Ammon's horn (tissue), 1 donor: ENCODE measurements at regions not wholly inside any gene's neighbourhood (a gene's known extent, or its start where the extent isn't known, plus 50 kb on each side); places are given as distances from the start of the nearest gene placed in this dataset.
A peak's percentile ranks its signal among the peaks of the same experiment; 100 is the strongest.

ENCODE experiments used
- DNase-seq: peaks from one replicate; pipeline ENCODE4 v3.0.0-alpha.2; 2016; ENCODE audit warnings: low spot score

DNA sequence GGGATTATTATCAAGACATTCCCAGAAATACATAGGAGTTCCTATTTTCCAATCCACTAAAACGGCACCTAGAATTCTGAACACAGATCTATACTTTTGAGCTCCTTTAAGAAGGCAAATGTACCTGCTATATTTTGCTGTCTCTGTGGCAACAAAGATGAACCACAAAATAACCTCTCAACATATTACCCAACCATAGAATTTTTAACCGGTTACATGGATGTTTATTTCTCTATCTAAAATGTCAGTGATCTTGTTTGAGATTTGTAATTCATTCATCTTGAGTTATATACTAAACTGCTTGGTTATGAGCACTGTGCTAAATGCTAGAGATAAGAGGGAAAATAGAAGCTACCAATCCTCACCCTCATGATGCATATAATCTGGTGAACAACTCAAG, 117.5 kb upstream of the HMGCLL1 start:
- DNase-seq, result no peak

DNA sequence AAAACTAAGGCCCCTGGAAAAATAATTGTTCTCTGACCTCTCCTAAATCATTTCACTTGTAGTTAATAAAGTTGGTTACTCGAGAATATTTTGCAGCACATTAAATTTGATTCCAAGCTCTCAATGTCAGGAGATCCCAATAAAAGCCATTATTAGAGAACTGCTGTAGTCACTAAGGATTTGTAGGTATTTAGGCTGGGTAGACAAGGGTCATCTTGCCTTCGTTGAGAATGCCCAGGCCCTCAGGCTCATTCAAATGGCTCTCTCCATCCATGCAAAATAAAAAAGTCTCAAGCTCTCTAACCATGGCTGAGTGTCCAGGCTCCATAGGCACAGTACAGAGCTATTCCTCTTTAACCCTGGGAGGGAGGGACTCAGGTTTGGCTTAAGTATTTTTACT, 117.0 kb upstream of the HMGCLL1 start:
- no peak for DNase-seq

DNA sequence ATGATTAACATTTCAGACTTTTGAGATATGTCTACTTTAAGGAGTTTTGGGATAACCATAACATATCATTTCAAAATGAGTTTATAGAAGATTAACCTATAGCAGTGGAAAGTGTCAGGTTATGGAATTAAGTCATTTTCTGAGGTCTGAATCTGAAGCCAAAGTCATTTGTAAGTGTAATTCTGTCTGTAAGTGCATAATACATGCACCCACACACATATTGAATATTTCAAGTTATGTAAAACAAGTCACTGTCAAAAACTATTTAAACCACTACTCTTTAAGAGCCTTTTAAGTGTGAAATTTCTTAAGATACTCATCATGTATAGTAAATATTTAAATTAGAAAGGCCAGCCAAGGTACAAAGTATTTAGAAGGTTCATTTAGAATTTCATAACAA, 115.8 kb upstream of the HMGCLL1 start:
- DNase-seq, result no peak

DNA sequence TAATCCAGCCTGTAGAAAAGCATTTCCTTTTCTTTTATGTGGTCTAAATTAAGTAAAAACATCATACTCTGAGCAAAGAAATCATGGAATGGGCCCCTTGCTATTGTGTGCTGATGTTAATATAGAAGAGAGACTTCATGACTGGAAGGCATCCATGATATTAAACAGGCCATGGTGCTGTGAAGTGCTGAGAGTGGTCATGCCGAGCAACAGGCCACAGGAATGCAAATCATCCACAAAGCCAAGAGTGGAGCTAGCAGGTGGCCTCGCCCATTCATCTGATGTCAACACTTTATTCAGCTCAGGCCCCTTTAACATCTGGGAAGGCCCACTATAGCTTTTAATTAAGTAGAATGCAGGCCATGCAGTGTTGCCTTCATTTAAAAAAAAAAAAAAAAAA, 115.2 kb upstream of the HMGCLL1 start:
- no peak for DNase-seq

DNA sequence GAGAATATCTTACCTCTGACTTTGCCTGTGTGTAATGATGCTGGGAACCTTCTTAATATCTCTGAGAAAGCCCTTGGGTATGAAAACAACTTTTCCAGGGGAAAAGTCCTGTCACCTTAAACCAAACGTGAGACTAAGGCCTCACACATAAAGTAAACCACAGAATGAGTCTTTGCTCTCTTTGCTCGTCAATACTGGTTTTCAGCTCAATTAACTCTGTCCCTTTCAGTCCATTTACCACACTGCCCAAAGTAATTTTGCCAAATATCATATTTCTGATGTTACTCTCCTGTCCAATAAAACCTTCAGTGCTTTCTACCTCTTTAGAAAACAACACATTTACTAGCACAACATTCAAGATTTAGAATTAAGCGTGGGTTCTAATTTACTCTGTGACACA, 100.5 kb upstream of the HMGCLL1 start:
- DNase-seq, result no peak

DNA sequence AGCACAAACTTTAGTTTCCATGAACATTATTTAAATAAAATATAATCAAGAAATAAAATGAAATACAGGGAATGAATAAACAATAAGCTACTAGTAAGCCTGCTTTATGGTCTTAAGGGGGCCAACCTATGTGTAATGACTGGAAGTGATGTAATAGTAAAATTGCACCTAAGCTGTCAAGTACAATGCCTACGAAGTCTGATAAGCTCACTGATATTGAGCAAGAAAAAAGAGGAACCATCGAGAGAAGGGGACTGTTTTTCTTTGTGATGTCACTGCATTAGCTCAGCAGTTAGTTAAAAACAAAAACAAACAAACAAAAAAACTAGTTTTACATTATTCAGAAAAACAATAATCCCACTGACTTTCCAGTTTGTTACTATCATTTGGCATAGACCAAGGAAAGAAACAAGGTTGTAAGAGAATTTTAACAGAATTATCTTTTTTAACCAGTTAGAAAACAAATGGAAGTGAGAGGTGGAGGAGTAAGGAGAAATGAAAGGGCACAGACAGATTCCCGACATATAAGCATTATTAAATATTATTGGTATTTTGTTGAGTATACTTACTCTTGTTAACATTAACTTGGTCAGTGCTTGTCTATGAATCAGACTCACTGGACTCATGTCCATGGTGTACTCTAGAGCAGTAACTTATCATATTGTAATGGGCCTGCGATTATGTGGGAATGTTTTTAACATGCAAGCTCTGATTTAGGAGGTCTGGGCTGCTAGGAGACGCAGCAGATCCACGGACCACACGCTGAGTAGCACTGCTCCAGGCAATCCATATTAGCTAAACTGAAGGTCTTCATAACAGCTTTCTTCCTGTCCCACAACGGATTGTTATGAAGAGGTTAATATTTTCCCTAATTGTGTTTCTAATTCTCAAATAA, 99.6 kb upstream of the HMGCLL1 start:
- DNase-seq, result peak; percentile 13

DNA sequence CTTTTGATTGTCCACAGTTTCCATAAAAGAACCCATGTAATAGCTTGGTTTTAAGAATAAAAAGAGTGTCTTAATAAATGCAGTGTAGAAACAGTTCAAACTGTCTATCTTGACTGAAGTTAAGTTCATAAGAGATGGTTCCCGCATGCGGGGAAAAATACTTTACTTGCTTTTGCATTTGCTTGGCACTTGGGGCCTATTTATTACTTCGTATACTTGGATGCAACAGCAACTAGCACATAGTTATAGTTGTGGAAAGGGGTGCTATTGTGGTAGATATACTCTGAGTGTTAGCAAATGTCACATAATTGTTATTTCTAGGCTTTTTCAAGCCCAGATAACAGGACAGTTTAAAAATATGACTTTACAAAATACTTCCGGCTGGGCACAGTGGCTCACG, 97.7 kb upstream of the HMGCLL1 start:
- no peak for DNase-seq

DNA sequence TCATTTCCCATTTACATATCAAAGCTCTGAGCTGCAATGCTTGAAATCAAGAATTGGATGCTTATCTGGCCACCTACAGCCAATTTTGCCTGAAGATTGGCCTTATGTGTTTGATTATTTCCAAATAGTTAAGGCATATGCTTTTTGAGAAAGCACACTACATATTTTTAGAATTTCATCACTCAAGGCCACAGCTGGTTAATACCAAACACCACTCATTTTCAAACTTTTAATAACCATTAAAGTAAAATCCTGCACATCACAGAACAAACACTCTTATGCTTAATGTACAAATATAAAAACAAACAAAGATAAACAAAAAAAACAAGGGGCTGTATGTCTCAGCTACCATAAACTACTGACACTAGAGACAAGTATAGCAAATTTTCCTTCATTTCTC, 96.9 kb upstream of the HMGCLL1 start:
- no peak for DNase-seq

DNA sequence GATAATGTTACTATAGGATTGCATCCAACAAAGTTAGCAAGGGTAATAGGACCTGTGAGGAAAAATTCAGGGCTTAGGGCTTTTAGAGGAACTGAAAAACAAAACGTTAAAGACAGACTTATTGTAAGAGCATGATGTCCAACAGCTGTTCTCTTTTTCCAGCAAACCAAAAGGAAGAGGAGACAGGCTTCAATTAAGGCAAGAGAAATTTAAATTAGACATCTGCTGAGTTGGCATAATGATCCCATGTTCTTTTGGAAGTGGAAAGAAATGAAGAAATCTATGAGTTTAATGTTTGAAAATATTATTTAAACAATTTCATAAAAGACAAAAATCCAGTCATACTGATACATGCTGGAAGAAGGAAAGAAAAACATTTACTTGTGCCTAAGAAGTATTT, 95.7 kb upstream of the HMGCLL1 start:
- no peak for DNase-seq

DNA sequence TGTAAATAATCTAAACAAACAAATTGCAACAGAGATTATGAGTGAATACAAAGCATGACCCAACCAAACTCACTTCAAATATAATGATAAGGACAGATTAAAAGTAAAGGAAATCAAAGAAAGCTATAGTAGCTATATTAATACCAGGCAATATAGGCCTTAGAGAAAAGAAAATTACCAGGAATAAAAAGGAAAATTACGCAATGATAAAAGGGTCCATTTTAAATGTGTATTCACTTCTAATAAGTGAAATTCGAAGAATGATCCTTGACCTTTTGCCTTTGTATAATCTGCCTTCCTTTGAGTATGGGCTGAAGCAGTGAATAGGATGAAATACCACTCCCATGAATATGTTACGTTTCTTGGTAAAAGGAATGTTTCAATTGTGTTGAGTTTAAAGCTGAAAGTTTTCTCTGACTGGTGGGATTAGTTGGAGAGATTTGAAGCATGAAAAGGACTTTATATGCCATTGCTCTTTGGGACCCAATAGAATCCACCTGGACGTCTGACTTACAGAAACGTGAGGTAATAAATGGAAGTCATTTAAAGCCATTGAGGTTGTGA, 91.9 kb upstream of the HMGCLL1 start:
- no peak for DNase-seq

DNA sequence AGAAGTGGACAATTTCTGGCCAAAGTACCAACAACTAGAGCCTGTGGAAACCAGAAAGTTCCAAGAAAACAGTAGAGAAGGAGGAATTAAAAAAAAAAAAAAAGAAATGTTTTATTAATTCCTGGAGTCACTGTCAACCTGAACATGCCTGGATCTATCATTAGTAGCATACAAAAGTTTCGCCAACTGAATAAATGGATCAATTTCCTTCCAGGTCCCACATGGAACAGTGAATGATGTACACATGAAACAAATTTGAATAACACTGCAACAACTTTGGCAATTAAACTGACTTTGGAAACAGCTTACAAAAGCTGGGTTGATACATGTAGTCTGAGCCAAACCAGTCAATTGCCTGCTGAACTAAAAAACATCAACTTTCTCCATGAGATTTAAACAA, 90.0 kb upstream of the HMGCLL1 start:
- DNase-seq, result no peak

DNA sequence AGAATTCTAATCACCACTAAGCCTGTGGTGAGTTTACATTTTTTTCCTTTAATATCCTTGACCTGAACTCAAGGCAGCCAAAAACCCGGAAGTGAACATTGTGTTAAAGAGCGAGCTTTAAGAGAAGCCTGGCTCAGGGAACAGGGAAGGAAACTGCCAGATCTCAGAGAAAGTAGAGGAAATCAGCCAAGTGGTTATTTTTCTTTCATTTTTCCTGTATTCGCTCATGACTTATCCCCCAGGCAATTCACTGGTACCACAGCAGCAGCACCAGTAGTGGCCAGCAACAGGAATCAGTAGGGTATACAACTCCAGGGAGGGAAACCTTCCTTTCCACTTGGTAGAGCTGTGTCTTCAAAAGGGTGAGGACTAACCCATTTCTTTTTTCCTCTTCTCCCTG, 89.6 kb upstream of the HMGCLL1 start:
- no peak for DNase-seq

DNA sequence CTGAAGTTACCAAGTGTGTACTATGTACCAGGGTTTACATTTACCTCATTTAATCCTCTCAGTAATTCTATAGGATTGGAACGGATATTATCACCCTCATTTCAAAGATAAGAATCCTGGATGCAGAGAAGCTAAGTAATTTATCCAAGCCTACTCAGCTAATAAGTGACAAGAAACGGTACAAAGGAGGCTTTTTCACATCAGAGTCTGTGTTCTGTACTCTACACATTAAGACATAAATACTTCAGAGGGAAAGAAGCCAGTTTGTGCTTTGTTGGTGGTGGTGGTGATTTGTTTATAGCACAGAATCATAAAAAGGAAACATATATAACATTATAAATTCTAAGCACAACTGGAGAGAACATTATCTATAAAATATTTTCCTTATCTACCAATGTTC, 88.3 kb upstream of the HMGCLL1 start:
- no peak for DNase-seq

DNA sequence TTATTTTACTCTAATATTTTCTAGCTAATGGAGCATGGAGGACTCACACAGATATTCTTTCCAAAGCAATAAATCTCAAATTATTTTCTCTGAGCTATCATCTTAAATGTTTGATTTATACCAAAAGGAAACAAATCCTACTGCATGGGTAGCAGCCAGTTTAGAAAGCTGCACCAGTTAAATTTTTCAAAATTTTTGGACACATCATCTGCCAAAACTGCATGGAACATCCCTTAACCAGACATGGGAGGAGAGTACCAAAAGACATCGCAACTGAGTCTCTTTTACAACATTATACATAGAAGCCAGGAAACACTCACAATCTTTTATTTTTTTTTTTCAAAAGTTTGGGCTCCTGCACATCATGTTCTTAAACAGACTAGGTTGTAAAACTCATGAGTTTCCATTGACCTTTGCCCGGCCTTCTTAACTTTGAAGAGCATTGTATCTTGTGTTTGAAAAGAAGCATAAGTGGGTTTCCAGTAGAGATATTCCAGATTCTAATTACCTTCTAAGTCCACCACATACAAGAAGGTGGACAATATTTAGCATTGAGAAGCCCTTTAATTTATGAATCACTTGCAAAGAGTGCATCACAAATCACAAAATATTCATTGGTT, 87.7 kb upstream of the HMGCLL1 start:
- no peak for DNase-seq

DNA sequence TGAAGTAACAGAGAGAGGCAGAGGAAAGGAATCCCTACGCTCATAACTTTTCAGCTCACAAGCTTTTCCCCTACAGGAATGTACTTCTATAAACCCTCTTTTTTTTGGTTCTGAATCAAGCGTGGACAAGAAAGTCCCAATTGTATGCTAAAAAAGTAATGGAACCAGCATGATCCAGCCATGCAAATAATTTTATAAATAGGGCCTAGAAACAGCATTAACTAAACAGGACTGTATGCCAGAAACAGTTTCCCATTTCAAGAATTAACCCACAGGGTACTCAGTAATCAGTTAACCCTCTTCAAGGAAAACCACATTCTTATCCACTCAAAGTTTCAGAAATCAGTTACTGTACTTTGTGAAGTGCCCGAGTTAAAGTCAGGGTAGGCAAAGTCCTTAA, 87.0 kb upstream of the HMGCLL1 start:
- DNase-seq, result no peak

DNA sequence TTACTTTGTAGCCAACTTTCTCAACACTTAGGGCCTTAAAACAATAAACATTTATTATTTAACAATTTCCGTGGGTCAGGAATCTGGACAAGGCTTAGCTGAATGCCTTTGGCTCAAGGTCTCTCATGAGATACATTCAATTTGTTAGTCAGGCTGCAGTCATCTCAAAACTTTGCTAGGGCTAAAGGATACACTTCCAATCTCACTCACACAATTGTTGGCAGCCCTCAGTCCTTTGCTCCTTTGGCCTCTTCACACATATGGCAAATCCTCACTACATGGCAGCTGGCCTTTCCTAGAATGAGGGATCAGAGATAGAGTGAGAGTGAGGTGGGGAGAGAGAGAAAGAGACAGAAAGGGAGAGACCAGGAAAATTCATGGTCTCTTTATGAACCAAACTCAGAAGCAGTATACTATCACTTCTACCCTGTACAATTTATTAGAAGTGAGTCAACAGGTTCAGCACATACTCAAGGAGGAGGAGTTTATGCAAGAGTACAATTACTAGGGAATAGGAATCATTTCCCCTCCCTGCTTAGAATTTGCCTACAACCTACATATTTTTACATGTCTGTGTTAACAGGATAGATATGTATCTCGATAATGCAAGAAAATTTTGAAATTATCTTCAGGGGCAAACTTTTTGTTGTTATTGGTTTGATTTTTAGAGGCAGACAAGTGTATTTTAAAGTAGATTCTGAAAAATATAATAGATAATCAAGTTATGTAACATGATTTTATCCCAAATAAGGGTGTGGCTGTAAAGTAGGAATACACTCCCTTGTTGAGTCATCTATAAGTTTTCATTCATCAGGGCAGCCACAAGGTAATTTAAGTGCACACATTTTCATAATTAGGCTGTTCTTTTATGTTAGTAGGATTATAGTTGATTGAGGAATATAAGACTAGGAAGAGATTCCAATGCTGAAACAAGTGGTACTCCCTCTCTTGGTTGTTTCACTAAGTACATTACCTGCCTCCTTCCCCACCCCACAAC, 85.9 kb upstream of the HMGCLL1 start:
- no peak for DNase-seq

DNA sequence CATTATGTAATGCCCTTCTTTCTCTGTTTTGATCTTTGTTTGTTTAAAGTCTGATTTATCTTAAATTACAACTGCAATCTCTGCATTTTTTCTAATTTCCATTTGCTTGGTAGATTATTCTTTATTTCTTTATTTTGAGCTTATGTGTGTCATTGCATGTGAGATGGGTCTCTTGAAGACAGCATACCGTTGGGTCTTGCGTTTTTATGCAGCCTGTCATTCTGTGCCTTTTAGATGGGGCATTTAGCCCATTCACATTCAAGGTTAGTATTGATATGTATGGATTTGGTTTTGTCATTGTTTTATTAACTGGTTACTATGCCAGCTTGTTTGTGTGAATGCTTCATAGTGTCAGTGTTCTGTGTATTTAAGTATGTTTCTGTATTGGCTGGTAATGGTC, 84.9 kb upstream of the HMGCLL1 start:
- DNase-seq, result no peak

DNA sequence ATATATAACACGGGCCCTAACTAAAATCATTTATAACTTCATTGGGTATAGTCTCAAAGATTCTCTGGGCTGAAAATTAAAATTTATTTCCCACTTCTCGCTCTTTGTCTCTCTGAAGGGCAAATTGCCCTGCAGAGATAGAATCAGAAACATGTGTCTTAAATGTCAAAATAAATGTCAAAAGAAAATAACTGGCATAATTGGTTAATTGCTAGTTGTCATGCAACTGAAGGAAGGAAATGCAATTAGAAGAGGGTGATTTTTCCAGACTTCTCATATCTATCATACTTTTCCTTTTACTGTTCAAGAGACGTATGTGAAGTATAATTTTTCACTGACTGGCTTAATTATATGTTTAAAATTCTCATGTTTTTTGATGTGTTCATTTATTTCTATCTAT, 80.3 kb upstream of the HMGCLL1 start:
- no peak for DNase-seq

DNA sequence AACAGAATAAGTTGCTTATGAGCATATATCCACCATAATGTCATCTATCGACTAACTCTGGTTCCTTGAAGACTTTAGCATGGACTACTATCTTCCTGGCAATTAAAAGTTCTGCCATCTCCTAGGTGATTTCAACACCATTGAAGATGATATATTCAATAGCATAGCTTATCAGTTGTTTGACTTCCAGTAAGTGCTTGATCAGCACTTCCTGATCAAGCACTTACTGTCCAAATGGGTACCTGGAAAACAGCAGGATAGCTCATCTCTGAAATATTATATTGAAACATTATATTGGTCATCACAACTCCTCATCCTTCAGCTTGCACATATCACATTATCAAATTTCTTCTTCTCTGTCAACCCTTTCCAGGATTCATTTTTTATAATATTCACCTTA, 75.5 kb upstream of the HMGCLL1 start:
- no peak for DNase-seq

DNA sequence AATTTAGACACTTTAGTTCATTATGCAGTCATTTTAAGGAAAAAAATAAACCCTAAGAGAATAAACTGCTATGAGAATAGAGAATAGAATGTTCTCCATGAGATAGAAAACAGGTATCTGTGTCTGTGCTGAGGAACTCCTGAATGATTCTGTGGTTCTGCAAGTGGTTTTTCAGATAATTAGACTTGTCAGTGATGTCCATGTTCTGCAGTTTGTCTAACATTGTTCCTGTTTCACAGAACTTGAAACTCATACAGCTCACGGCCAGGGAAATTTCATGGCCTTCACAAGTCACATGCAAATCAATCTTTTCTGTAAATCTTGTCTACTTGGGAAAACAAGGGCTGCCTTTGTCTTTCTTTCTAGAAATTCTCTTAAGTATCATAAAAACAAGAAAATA, 73.4 kb upstream of the HMGCLL1 start:
- no peak for DNase-seq

DNA sequence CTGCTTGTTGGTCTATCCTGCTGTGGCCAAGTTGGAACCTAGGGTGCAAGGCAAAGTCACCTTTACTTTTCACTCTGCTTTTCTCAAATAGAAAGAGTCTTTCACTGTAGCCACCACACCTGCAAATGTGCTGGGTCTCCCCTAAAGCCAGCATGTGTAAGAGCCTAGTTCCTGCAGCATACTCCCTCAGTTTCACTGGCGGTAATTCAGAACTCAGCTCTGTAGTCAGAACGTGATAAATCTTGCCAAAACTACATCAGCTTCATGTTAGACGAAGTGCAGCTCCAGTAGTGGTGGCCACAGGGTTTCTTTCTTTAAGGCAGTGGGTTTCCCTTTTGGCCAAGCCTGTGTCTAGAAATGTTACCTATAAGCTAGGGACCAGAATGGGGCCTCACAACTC, 72.0 kb upstream of the HMGCLL1 start:
- DNase-seq, result no peak

DNA sequence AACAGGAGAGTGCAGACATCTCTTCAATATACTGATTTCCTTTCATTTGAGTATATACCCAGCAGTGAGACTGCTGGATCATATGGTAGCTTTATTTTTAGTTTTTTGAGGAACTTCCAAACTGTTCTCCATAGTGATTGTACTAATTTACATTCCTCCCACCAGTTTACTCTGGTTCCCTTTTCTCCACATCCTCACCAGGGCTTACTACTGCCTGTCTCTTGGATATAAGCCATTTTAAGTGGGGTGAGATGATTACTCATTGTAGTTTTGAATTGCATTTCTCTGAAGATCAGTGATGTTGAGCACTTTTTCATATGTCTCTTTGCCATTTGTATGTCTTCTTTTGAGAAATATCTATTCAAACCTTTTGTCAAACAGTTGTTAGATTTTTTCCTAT, 64.9 kb upstream of the HMGCLL1 start:
- DNase-seq, result peak; percentile 57
